ENCODE measurements at regions not wholly inside any gene's neighbourhood (a gene's known extent, or its start where the extent isn't known, plus 50 kb on each side); places are given as distances from the start of the nearest gene placed in this dataset.

DNA sequence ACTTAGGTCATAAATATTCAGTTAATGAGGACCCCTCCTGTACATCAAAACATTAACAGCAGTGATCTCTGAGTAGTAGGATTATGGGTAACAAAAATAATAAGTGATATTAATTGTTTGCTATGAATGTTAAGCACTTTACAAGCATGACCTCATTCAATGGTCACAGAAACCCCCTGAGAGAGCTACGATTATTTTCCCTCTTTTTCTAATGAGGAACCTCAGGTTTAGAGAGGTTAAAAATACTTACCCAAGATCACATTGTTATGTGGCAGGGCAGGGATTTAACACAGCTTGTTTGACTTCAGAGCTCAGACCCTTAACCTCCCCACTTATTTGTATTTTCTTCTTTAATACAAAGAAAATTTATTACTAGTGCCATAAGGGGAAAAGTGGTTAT, 228.2 kb downstream of the TBL1XR1 start:
- DNase-seq = no peak

DNA sequence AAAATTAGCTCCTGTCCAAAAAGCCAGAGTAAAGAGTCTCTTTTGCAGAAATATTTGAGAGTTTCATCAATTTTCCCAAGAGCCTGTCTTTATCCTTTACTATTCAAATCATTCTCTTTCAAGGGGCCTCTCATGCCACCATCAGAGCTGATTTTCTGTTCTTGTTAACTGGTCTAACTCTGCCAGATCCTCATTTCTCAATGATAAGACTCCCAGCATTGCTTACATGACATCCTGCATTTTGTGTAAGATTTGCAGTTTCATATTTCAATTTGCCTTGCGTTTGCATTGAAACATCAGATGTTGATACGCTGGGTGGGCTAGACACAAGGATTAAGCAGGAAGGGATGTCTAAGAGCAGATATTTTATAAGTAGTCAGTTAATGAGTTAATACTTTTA, 228.7 kb downstream of the TBL1XR1 start:
- DNase-seq = no peak

DNA sequence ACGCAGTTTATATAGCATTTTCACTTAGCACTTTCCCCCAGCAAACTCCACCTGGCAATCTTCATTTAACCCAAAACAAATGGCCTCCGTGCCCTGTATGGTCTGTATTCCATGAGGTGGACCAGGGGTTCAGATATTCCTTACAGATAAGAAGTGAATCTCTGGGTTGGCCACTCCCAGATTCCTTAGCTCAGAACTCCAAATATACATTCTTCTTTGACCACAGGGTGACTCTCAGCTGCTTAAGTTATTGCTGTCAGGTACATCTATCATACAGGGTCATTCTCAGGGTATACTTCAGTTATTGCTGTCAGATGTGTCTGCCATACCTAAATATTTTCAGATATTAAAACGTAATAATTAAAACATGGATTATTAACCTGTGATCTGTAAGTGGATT, 229.8 kb downstream of the TBL1XR1 start:
- DNase-seq = no peak

DNA sequence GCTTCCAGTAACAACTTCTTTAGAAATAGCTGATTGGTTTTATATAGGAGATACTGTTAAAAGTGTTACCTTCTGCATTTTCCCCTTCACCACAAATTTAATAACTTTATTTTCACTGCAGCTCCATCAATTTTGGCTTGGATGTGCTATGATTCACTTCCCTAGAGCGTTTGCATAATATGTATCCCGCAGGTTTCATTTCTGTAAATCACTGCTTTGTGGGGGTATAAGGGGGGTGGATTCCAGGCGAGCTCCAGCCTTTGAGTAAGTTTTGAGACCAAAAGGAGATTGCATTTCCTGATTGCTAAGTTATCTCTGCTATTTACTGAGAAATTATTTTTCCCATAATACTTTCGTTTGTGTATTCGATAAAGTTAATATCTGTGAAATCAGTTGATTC, 232.6 kb downstream of the TBL1XR1 start:
- DNase-seq = no peak

- DNase-seq = no peak
Observed at GRCh38 chr3:176961916-176962315, 235.4 kb downstream of the TBL1XR1 start.

DNA sequence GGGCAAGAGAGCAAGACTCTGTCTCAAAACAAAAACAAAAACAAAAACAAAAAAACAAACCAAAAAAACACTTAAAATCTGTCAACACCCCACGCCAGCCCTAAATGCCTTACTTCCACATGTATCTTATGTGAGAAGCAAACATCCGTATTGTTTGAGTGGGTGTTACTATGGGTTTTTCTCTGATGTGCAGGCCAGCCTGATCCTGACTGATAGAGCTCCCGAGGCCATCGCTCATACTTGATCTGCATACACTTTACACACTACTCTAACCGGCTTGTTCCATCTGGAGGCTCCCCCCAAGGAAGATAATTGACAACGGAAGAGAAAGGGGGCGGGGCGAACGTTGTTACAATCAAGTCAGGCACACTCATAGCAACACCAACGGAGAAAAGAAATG, 237.4 kb downstream of the TBL1XR1 start:
- DNase-seq = no peak

- no peak for DNase-seq
Observed at GRCh38 chr3:176958560-176958959, 238.7 kb downstream of the TBL1XR1 start.

GRCh38 chr3:176954517-176954916, 242.8 kb downstream of the TBL1XR1 start:
- no peak for DNase-seq

DNA sequence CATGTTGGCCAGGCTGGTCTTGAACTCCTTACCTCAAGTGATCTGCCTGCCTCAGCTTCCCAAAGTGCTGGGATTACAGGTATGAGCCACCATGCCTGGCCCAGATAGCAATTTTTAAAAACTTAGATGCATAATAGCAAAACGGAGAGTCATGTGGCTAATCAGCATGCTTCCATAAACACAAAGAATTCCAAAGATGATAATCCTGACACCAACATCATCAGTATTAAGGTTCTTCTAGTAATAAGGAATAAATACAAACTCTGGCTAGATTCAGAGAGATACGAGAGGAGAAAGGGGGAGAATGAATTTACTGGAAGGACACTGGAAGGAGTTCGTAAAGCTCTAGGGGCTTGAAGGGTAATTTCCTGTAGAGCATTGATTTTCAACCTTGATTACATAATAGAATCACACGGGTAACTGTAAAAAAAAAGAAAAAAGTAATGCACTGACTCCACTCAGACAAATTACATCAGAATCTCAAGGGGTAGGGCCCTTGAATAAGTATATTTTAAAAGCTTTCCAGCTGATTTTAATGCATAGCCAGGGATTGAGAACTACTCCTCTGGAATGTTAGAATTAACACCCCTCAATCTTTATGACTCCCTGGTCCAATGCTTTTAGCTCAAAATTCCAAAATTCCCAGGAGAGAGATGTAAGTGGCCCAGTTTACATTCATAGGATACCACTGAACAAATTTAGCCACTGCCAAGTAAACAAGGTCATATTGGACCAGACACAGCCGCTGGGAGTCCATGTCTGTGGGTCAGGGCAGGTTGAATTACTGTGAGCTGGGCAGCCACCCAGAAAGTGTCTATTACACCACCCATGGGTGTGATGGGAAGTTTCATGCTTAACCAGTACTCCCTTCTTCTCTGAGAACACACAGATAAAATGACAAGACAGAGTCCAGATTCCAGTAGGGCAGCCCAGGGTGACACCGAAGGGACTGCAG, 243.9 kb downstream of the TBL1XR1 start:
- no peak for DNase-seq

GRCh38 chr3:176951586-176952292, 245.5 kb downstream of the TBL1XR1 start:
- no peak for DNase-seq

DNA sequence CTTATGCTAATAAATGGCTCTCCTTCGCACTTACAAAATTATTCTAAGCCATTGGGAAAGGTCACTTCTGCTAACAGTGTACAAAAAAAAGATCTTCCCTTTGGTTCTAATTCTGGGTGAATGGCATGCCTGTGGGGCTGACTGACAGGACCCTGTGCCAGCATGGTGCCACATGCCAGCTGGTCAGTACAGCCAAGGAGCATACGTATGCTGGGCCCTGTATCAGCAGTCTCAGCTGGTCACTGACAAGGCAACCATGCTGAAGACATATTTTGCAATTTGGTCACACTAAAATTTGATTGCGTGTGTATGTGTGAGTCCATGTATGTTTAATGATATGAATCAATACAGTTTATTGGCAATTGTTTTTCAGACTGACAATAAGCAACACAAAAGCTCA, 246.1 kb downstream of the TBL1XR1 start:
- no peak for DNase-seq

- no peak for DNase-seq
Observed at GRCh38 chr3:176950743-176951142, 246.5 kb downstream of the TBL1XR1 start.

DNA sequence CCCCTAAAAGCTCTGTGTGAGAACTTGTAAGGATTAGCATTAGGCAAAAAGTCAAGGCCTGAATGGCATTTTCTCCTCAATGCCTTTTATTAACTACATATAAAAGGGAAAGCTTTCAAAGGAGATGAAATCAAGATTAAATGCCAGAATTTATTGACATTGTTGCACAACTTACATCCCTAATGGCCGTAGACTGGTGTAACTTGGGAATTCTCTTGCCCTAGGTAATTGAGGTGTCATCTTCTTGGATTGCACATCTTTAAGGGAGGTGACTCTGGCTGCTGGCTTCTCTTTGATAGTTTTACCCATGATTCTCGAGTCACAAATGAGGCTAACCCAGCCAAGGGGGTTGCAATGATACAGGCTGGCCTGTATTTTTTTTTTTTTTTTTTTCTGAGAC, 249.1 kb downstream of the TBL1XR1 start:
- DNase-seq = no peak

DNA sequence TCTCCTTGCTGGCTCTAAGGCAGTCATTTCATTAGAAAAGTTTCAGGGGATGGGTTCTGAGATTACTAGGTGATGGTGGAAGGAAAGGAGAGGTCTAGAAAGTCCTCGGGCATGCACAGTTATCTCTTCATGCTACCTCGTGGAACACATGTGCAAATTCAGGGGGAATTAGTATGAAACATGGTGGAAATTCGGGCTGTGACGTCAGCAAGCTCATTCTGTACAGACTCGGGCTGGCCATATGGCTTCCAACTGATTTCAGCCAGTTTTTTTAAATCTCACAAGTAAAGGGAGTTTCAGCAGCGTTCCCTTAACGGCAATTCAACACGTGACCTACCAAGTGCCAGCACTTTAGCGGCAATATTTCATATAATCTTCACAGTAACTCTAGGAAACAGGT, 251.1 kb downstream of the TBL1XR1 start:
- DNase-seq = no peak

DNA sequence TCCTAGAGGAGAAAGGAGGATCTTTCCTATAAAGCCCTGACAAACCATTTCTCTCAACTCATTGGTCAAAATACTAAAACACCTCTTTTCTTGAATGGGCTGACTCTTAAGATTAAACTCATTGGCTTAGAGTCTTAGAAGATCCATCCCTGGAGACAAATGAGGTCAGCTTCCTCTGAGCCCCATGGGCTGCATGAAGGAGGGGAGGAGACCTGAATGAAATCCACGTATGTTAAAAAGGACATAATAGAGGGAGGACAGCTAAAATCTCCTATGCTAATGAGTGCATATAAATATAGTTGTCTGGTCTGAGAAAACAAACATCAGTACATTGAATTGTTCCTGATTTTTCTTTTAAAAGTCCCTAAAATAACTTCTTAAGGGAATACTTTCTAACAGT, 255.0 kb downstream of the TBL1XR1 start:
- no peak for DNase-seq

DNA sequence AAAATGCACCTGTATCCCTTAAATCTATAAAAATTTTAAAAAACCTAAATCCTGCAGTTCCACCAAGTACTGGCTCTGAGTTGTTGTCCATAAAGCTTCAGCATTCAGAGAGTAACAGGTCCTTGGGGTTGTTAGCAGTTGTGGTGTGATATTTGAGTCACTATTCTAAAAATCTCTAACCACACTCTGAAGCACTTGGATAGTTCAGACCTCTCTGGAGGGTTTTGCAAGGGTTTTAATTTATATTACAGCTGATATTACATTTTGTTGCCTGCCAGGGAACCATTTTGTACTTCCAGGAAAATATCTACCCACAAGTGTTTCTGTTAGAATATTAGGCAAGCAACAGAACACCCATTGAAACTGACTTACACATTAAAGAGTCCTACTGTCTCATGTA, 255.6 kb downstream of the TBL1XR1 start:
- no peak for DNase-seq

DNA sequence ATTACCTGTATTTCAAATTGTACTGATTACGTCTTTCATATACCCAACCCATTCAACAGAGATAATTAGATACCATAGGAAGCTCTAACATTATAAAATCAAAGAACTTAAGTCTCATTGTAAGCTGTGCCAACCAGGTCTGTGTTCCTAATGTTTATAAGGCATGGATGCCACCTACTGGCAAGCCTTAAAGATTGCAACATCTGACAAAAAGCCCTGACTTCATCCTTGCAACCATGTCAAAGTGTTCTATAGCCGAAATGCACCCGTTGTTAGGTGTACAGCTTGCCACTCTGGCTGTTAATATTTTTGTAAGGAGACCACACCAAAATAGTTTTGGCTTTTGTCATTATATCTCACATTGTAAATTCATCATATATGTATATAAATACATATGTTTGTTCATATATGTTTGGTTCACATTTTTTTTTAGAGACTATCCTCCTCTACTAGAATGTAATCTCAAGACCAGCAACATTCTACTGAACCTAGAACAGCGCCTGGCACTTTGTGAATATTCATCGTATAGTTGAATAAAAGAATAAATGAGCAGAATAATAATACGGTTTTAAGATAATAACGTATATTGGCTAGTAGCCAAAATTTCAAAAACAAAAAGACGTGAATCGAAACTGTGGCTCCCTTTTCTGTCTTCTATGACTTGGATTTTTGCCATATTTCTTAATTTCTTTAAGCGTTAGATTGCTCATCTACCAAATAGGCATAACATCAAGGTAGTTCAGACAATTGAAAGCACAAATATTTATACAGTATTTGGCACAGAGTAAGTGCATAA, 258.1 kb downstream of the TBL1XR1 start:
- DNase-seq = peak; percentile 90

- no peak for DNase-seq
Observed at GRCh38 chr3:176937994-176938393, 259.3 kb downstream of the TBL1XR1 start.

- no peak for DNase-seq
Observed at GRCh38 chr3:176937541-176937940, 259.7 kb downstream of the TBL1XR1 start.

- DNase-seq = no peak
Observed at GRCh38 chr3:176935194-176935888, 261.9 kb downstream of the TBL1XR1 start.

DNA sequence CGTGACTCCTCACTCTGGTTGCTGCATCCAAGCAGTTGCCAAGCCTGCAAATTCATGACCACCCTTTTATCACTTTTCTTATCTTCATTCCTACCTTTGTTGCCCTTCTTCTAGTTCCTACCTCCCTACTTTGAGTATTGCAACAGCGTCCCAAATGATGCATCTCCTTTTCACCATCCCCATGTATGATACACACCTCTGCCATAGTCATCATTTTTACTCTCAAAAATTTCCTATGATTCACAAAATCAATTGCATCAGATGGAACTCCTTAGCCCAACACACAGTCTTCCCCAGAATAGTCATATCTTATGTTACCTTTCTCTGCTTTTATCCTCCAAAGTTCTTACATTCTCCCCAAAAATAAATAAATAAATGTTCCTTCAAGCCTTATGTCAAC, 262.6 kb downstream of the TBL1XR1 start:
- DNase-seq = no peak

DNA sequence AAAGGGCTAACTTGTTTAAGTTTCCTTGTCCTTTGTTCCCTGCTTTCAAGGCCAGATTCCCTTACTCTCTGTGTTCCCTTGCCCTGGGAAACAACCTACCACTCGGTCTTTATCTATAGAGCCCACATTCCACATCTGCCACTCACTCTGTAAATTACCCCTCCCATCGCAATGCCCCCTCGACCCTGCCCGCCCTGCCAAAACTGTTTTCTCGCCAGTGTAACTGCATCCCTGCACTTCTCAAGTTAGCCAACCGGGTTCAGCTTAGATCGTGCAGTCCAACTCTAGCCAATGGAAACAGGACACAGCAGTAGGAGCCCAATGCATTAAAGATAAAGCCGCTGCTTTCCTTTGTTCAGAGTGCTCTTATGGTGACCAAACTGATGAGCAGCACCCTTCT, 263.6 kb downstream of the TBL1XR1 start:
- no peak for DNase-seq

GRCh38 chr3:176932433-176932832, 264.8 kb downstream of the TBL1XR1 start:
- no peak for DNase-seq
